DND-41 (cell line): ENCODE measurements at regions not wholly inside any gene's neighbourhood (a gene's known extent, or its start where the extent isn't known, plus 50 kb on each side); places are given as distances from the start of the nearest gene placed in this dataset.

Experiments
- ATAC-seq: fragments of 200-7000 bp; cut with Tn5 transposase; 3 replicates; pipeline ENCODE4 v1.9.1; 2021; ENCODE audit warnings: low read depth; ENCODE audit not compliant: insufficient read depth
- DNase-seq: peaks from one replicate; pipeline ENCODE4 v3.0.0-alpha.2; 2020
- H2AFZ ChIP-seq: 2 replicates; pipeline ENCODE4 v1.6.0; 2012; ENCODE audit warnings: low read depth, low read length
- H3K27ac ChIP-seq: 2 replicates; pipeline ENCODE4 v1.5.1; 2012; ENCODE audit warnings: low read length, inconsistent platforms
- H3K27me3 ChIP-seq: fragments of 200-600 bp; sonication (generic); 2 replicates; pipeline ENCODE4 v1.6.0; 2012; ENCODE audit warnings: low read length, mild to moderate bottlenecking, inconsistent platforms; ENCODE audit not compliant: insufficient read depth, poor library complexity
- H3K36me3 ChIP-seq: 2 replicates; pipeline ENCODE4 v1.5.1; 2012; ENCODE audit warnings: low read length, inconsistent platforms; ENCODE audit not compliant: insufficient read depth
- H3K4me1 ChIP-seq: 2 replicates; pipeline ENCODE4 v1.5.1; 2012; ENCODE audit warnings: mild to moderate bottlenecking, low read length; ENCODE audit not compliant: insufficient read depth
- H3K4me2 ChIP-seq: 2 replicates; pipeline ENCODE4 v1.6.0; 2012; ENCODE audit warnings: mild to moderate bottlenecking, moderate library complexity, low read length, inconsistent platforms; ENCODE audit not compliant: insufficient read depth
- H3K4me3 ChIP-seq, 2 experiments: fragments of 200-600 bp in 1 of 2; shearing (Covaris generic) in 1 of 2; 2 replicates each; pipeline ENCODE4 v1.5.1; 2012 to 2016; ENCODE audit warnings: inconsistent platforms in 2 of 2, low read length in 2 of 2, mild to moderate bottlenecking in 2 of 2, low read depth in 1 of 2, moderate library complexity in 1 of 2
- H3K79me2 ChIP-seq: 2 replicates; pipeline ENCODE4 v1.6.0; 2012; ENCODE audit warnings: low read length, inconsistent platforms; ENCODE audit not compliant: insufficient read depth
- H3K9ac ChIP-seq: 2 replicates; pipeline ENCODE4 v1.6.0; 2012; ENCODE audit warnings: low read depth, mild to moderate bottlenecking, inconsistent platforms, low read length, moderate library complexity
- H3K9me3 ChIP-seq: 2 replicates; pipeline ENCODE4 v1.5.1; 2012; ENCODE audit warnings: low read length, moderate library complexity, mild to moderate bottlenecking, inconsistent platforms; ENCODE audit not compliant: insufficient read depth, severe bottlenecking
- H4K20me1 ChIP-seq: 2 replicates; pipeline ENCODE4 v1.6.0; 2012; ENCODE audit warnings: low read length; ENCODE audit not compliant: insufficient read depth
- EZH2 ChIP-seq: IDR thresholded peaks from 3 replicates; pipeline ENCODE4 v1.6.1; 2012; ENCODE audit warnings: borderline replicate concordance, low read depth, mild to moderate bottlenecking, moderate library complexity, low read length, inconsistent platforms; ENCODE audit not compliant: severe bottlenecking
- TF ChIP-seq, protein P1 (sequence below): IDR thresholded peaks from 2 replicates; pipeline ENCODE4 v1.5.1; 2012; ENCODE audit warnings: borderline replicate concordance, low read length, moderate library complexity, mild to moderate bottlenecking; ENCODE audit not compliant: poor library complexity, severe bottlenecking; ENCODE audit errors: extremely low read depth

DNA sequence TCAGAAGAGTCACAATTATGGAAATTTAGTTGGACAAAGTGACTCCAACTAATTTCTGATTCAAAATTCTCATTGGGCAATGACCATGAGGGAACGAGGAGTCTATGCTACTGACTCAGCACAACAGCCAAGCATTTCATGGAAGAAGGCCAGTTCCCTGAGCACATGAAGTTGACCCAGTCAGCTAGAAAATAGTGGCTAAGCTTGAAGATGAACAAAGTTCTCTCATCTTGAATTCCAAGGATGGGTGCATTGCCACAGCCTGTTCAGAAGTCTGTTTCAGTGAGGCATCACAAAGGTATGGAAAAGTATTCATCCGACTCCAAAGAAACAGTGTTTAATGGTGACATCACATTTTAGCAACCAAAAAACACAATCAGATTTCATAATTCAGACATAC lies 676.9 kb downstream of the HACE1 start:
- ATAC-seq = no peak
- H3K9me3 ChIP-seq = no peaks in the 10 kb centered on the region

DNA sequence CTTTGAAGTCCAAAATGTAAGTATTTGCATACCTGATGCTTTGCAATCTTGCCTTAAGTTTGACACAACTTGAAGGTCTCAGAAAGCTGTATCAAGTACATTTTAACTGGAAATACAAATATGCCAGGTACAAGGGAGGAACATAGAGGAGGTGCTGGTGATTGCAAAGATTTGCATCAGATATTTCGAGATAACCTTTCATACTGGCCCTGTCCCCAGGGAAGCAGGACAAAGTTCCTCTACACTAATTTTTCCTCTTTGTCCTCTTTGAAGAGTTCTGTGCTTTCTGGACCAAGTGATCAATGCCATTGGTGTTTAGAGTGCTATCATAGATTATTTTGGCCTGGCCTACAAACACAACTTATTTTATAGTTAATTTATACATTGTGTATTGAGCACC lies 686.1 kb downstream of the HACE1 start:
- H3K79me2 ChIP-seq = no peaks in the 10 kb centered on the region
- H3K4me1 ChIP-seq = no peaks in the 10 kb centered on the region
- no peak overlapping the region for H3K4me2 ChIP-seq
- no peak overlapping the region for H3K4me3 ChIP-seq
- no peak overlapping the region for H3K9ac ChIP-seq
- H3K27me3 ChIP-seq = peaks cover 4% of the 10 kb centered on the region
- no peak overlapping the region for H2AFZ ChIP-seq
- H3K36me3 ChIP-seq = no peaks in the 10 kb centered on the region
- ATAC-seq (no peak), DNase-seq (no peak)
- H3K9me3 ChIP-seq = no peaks in the 10 kb centered on the region
- no peak for TF ChIP-seq EZH2
- TF ChIP-seq, protein P1, sequence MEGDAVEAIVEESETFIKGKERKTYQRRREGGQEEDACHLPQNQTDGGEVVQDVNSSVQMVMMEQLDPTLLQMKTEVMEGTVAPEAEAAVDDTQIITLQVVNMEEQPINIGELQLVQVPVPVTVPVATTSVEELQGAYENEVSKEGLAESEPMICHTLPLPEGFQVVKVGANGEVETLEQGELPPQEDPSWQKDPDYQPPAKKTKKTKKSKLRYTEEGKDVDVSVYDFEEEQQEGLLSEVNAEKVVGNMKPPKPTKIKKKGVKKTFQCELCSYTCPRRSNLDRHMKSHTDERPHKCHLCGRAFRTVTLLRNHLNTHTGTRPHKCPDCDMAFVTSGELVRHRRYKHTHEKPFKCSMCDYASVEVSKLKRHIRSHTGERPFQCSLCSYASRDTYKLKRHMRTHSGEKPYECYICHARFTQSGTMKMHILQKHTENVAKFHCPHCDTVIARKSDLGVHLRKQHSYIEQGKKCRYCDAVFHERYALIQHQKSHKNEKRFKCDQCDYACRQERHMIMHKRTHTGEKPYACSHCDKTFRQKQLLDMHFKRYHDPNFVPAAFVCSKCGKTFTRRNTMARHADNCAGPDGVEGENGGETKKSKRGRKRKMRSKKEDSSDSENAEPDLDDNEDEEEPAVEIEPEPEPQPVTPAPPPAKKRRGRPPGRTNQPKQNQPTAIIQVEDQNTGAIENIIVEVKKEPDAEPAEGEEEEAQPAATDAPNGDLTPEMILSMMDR = no peak
- H3K27ac ChIP-seq = no peak overlapping the region
- H4K20me1 ChIP-seq = no peaks in the 10 kb centered on the region

More for the DNA sequence above, 676.9 kb downstream of the HACE1 start:
- H3K9ac ChIP-seq = no peak overlapping the region
- H3K79me2 ChIP-seq = no peaks in the 10 kb centered on the region
- no peaks in the 10 kb centered on the region for H3K27me3 ChIP-seq
- H3K4me2 ChIP-seq = no peak overlapping the region
- H3K4me1 ChIP-seq = no peaks in the 10 kb centered on the region
- H3K27ac ChIP-seq = no peak overlapping the region
- TF ChIP-seq, protein P1 = no peak
- no peak for TF ChIP-seq EZH2
- no peak overlapping the region for H3K4me3 ChIP-seq
- no peak for DNase-seq
- no peaks in the 10 kb centered on the region for H3K36me3 ChIP-seq
- H4K20me1 ChIP-seq = no peaks in the 10 kb centered on the region
- H2AFZ ChIP-seq = no peak overlapping the region

DNA sequence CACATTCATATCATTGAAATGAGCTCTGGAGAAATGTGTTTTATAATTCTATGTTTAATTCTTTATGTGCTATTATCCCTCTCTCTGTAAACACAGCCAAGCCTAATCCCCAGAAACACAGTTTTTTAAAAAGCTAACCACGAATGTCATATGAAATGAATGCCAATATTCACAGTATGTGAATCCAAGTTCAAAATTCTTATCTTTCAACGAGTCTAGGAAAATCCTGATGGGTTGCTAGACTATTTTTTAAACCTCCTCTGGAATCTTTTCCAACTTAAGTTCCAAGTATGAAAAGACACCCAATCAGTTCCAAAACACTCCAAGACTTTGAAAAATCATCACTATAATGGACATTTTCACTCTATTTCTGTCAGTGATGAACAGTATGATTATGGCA lies 689.3 kb downstream of the HACE1 start:
- Histone ChIP-seq H3K9me3 (no peaks in the 10 kb centered on the region), H3K27me3 (peaks cover 4% of the 10 kb centered on the region), H4K20me1 (no peaks in the 10 kb centered on the region), H3K9ac (no peak overlapping the region), H3K27ac (no peak overlapping the region), H3K36me3 (no peaks in the 10 kb centered on the region), H2AFZ (no peak overlapping the region), H3K4me1 (no peaks in the 10 kb centered on the region), H3K79me2 (no peaks in the 10 kb centered on the region), H3K4me2 (no peak overlapping the region), H3K4me3 (no peak overlapping the region)
- ATAC-seq (no peak), DNase-seq (no peak)
- TF ChIP-seq, protein P1 = no peak
- TF ChIP-seq EZH2 = no peak

DNA sequence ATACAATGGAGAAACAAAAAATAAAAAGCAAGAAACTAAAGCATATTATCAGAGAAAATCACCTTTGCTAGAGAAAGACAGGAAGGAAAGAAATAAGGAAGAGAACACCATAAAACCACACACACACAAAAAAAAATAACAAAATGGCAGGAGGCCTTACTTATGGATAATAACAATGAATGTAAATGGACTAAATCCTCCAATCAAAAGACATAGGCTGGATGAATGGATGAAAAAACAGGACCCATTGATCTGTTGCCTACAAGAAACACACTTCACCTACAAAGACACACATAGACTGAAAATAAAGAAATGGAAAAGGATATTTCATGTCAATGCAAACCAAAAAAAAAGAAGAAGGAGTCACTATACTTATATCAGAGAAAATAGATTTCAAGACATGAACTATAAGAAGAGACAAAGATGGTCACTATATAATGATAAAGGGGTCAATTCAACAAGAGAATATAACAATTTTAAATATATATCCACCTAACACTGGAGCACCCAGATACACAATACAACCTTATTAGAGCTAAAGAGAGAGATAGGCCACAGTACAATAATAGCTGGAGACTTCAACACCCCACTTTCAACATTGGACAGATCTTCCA lies 693.6 kb downstream of the HACE1 start:
- no peak for TF ChIP-seq EZH2
- TF ChIP-seq, protein P1 = no peak
- Histone ChIP-seq H2AFZ (no peak overlapping the region), H3K27ac (no peak overlapping the region), H3K4me3 (no peak overlapping the region), H3K4me2 (no peak overlapping the region), H3K4me1 (no peaks in the 10 kb centered on the region), H3K9ac (no peak overlapping the region), H3K36me3 (no peaks in the 10 kb centered on the region), H3K27me3 (no peaks in the 10 kb centered on the region), H3K9me3 (no peaks in the 10 kb centered on the region), H4K20me1 (no peaks in the 10 kb centered on the region), H3K79me2 (no peaks in the 10 kb centered on the region)
- ATAC-seq (no peak), DNase-seq (no peak)
